Choroid plexus epithelial cell (primary cell): ENCODE measurements at regions not wholly inside any gene's neighbourhood (a gene's known extent, or its start where the extent isn't known, plus 50 kb on each side); places are given as distances from the start of the nearest gene placed in this dataset.
A peak's percentile ranks its signal among the peaks of the same experiment; 100 is the strongest.
"Not testable (repeated sequence)": the region's sequence is repeated elsewhere in the genome, so short reads cannot be mapped to it uniquely, and the experiment has no call there.

ENCODE experiments used
- DNase-seq: peaks from one replicate; pipeline ENCODE4 v3.0.0-alpha.2; 2010; ENCODE audit warnings: low read depth
- H3K4me3 ChIP-seq: 2 replicates; pipeline ENCODE4 v1.5.1; 2011; ENCODE audit warnings: low read depth, mild to moderate bottlenecking, control low read depth, low read length, moderate library complexity
- CTCF ChIP-seq: conservative IDR thresholded peaks from 2 replicates; pipeline ENCODE4 v1.5.1; 2011; ENCODE audit warnings: low read depth, mild to moderate bottlenecking, control low read depth, inconsistent platforms, low read length, moderate library complexity

GRCh38 chr9:108779551-108780325 lies 76.0 kb downstream of the ACTL7B start:
- DNase-seq, result no peak

GRCh38 chr9:108776920-108777639 lies 78.7 kb downstream of the ACTL7B start:
- H3K4me3 ChIP-seq, result no peak overlapping the region
- TF ChIP-seq CTCF, result peak; percentile 68
- peak; percentile 91 for DNase-seq

More at GRCh38 chr9:108779551-108780325, 76.0 kb downstream of the ACTL7B start:
- no peak for TF ChIP-seq CTCF
- no peak overlapping the region for H3K4me3 ChIP-seq

DNA sequence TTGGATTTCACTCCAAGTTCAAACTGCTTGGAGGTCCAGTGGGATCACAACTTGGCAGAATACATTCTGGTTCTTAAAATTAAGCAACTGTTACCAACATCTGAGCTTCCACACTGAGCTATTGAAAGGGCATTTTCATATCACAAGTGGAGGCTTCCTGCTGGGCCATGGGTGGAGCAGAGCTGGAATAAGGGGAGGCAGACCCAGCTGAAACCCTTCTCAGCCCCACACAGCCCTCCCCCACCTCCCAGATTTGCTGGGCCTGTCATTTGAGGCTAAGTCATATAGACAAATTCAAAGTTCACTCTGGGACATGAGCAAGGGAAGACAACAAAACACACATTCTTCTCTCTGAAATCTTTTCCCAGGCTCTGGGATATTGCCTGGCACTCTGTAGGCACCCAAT lies 79.9 kb downstream of the ACTL7B start:
- peak; percentile 26 for DNase-seq
- TF ChIP-seq CTCF, result no peak
- no peak overlapping the region for H3K4me3 ChIP-seq

DNA sequence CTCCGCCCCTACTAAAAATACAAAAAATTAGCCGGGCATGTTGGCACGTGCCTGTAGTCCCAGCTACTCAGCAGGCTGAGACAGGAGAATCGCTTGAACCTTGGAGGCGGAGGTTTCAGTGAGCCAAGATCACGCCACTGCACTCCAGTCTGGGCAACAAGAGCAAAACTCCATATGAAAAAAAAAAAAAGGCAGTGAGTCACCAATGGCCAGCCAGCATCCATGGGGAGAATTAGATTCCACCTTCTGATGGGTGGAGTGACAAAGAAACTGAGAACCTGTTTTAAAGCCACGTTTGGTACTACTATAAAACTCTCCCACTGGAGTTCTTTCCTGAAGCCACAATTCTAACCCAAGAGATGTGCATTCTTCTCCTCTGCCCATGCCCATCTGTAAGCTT lies 81.7 kb downstream of the ACTL7B start:
- H3K4me3 ChIP-seq, DNase-seq: not testable (repeated sequence)

DNA sequence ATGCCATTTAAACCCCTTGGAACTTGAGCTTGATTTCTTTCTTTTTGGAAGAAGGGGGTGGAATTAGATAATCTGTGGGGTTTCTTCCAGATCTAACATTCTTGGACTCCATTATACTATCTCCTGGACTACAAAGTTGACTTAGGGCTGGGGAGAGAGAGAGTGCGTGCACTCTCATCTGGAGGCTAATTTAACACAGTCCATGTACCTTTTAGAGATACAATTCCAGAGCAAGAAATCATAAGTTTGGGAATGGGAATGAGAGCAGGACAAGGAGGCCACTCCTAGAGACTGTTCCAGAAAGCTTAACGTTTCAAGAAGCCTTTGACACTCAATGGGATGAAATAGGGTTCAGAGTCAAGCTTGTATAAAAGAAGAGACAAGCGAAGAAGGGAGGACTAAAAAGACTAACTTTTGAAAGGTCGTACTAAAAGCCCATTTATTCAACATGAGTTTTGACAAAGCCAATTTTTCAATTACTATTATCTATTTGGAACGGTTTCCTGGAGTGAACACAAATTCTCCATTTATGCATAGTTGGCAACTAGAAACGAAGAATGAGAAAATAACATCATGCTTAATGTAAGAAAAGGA lies 83.4 kb downstream of the ACTL7B start:
- no peak overlapping the region for H3K4me3 ChIP-seq
- TF ChIP-seq CTCF, result no peak
- no peak for DNase-seq

DNA sequence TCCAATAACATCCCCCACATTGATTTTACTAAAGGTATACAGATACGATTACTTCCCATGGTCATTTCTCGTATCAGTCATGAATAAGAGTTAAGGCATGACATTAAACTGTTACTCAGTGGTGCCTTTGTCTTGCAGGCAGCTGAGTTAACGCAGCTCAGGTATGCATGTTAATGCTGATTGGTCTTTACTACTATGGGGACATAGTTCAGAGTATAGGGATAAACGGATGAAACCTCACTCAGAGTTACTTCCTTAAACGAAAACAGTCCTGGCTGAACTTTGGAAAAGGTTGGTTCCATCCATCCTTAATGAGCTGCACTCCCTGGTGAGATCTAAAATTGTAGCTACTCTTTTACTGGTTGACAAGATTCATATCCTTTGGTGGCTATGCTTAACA lies 87.0 kb downstream of the ACTL7B start:
- no peak for DNase-seq
- no peak for TF ChIP-seq CTCF
- no peak overlapping the region for H3K4me3 ChIP-seq

DNA sequence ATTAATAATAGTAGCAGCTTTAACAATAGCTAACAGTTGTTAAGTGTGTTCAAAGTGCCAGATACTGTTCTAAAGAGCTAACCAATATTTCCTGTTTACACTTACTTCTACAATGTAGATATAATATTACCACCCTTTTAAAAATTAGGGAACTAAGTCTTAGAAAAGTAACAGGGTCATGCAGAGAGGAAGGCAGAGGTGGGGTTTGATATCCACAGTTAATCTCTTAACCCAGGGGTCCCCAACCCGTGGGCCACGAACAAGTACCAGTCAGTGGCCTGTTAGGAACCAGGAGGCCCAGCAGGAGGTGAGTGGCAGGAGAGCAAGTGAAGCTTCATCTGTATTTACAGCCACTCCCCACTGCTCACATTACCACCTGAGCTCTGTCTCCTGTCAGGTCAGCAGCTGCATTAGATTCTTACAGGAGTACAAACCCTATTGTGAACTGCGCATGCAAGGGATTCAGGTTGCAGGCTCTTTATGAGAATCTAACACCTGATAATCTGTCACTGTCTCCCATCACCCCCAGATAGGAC lies 89.1 kb downstream of the ACTL7B start:
- DNase-seq, result no peak
- no peak overlapping the region for H3K4me3 ChIP-seq
- no peak for TF ChIP-seq CTCF
